Endothelial cell of hepatic sinusoid (primary cell): ENCODE measurements at regions not wholly inside any gene's neighbourhood (a gene's known extent, or its start where the extent isn't known, plus 50 kb on each side); places are given as distances from the start of the nearest gene placed in this dataset.

ENCODE experiments used
- in situ Hi-C: cut with HindIII; loops from 2 replicates; pipeline ENCODE4 v1.10.0; 2017; ENCODE audit warnings: low sequenced_read_pairs

DNA sequence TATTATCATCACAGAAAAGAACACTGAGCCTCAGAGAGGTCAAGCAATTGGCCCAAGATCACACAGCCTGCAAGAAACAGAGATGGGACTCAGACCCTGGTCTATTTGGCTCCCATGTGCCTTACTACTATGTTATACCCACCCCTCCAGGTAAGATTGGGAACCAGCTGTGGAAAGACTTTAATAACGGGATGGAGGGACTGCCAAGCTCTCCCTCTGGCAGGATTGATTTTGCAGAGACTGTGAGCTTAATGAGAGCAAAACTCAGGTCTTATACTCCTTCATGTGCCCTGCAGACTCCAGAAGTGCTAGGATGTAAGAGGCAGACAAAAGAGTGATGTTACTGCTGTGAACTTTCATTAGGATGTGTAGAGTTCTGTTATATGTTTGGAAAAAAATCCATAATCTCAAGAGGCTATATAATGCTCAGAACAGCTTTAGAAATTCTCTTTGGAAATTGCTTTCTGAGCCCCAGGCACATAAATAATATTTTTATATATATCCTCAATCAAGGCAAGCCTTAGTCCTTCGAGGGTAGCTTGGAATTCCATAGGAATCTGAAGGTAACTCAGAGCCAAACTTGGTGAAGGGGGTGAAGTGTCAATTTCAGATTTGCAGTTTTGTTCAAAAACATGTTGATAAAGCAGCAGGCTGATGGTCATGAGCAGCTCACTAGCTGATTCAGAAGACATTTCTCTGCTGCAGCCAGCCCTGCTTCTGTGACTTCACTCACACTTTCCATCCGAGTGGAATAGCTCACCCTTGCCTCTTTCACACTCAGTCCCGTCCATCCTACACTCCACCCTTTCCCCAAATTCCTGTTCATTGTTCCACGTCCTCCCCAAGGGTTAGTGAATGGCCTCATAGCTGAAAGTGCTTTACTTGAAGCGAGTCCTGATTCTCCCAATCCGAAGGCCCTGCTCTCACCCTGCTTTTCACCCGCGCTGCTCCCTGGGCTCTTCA lies 188.8 kb downstream of the SNX19 start:
- in situ Hi-C loops, result no loop called here

DNA sequence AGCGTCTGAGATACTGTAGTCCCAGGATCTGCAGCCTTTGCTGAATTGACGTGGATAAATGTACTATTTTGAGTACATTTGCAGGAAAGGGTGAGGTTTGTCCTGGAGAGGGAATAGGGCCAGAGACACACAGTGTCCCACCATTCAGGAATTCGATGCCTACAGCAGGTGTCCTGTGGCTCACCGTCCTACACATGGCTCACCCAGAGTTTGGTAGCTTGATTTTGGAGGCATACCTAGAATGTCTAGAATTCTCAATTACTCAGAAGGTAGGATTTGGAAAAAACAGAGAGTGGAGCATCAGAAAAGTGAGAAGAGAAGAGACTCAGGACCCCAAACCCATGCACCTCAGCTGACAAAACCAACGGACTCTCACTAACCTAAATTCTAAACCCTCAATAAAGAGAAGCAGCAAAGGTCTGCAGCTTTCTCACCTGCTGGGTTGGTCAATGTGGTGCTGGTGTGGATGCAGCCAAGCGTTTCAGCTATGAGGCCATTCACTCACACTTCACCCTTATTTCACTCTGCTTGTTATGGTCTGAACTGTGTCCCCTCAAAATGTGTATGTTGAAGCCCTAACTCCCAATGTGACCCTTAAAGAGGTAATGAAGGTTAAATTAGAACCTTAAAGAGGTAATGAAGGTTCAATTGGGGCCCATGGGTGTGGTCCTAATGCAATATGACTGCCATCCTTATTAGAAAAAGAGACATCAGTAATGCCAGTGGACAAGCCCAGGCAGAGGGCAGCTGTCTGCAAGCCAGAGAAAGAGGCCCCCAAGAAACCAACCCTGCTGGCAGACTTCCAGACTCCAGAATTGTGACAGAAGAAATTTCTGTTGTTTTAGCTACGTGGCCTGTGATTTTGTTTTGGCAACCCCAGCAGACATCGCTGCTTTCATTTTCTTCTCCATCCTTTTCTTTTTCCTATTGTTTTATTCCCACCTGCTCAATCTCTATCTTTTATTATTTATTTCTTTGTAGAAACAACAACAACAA lies 187.8 kb downstream of the SNX19 start:
- in situ Hi-C loops, result no loop called here

DNA sequence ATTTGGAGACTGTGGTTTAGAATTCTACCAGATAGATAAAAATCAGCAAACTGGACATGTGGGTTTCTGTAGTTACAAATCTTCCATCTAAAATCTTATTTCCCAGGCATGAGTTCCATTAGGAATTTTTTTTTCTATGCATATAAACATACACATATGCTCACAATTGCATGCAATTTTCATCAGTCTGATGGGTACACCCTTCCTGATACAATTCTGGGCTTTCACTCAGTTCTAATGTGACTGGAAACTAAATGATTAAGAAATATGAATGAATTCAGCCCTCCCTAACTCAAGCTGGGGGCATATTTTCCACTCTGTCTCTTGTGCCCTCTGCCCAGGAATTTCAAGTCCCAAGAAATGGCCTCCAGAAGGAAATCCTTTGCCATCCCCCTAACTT lies 187.1 kb downstream of the SNX19 start:
- in situ Hi-C loops, result no loop called here

DNA sequence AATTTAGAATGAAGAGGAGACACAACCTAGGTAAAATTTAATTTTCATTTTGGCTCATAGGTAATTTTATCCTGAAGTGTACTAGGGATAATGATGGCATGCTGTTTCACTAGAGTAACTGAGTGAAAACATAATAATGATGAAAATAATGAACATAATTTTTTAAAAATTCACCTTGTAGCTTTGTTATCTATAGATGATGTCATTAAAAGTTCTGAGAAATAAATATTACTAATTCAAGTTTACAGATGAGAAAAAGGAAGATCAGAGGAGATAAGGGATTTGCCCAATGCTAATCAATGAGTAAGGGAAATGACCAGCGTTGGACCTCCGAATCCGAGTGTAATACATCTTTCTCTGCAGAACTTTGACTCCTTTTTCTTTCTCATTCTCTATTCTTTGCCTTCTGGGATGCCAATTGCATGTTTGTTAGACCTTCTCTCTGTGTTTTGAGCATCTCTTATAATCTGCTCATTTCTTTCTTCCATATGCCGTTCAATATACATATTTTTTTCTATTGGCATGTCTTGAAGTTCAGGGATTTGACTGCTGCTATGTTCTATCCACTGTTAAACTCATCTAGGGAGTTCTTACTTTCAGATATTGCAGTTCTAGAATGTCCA lies 186.5 kb downstream of the SNX19 start:
- in situ Hi-C loops, result no loop called here

DNA sequence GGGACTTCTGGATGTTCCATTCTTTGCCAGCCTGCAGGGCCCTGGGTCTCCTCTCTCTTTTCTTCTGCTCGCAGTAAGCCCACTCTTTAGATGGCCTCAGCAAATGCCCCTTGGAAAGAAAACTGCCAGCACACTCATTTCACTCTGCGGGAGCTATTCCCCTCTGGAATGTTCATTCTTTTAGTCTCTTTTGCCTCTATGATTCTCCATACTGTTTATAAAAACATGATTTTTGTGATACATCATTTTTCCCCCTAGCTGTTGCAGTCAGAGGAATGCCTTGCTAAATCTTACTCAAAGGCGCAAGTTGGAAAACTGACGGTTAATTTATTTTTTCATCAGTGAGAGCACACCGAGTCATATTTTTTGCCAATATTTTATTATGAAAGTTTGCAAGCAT lies 184.9 kb downstream of the SNX19 start:
- in situ Hi-C loops, result no loop called here

DNA sequence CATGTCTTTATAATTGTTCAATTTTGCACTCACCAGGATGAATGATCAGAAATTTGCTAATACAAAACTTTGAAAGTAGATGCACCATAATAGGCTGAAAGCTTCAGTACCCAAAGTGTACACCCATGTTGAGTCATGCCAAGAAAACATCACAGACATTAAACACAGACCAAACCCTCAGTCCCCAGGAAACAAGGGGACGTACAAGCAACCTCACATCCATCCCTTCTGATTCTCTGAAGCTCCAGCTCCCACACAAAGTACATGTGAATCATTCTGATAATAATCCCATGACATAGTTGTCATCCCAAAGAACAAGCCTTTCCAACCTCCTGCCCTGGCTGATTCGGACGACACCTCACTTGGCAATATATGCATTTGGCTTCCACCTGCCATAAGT lies 183.8 kb downstream of the SNX19 start:
- in situ Hi-C loops, result no loop called here

DNA sequence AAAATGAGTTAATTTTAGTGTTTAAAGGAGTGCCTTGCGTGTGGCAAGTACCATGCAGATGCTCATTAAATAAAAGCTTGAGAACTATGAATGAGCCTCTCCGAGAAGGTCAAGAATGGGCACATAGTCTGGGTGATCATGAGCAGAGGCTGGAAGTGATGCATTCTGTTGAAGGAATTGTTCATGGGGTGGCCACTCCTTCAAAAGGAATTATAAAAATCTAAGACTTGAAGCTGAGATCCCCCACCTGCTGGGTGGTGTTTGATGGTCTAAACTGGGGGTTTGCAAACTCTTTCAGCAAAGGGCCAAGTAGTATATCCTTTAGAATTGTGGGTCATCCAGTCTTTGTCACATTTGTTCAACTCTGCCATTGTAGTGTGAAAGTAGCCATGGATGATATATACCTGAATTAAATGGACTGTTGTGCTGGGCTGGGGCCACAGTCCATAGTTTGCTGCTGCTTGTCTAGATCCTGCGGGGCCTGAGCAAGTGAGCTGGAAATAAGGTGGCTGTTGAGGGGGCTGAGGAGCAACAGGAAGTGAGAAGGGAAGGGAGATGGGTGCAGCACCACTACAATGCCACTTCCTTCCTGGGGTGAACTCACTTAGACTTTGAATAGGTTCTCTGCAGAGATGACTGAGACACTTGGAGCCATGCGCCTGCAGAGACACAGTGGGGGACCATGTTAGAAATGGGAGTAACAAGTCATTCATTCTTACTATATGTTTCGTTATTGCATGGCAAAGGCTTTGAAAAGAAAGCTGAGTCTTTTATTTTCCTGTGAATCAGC lies 179.0 kb downstream of the SNX19 start:
- in situ Hi-C loops, result no loop called here

DNA sequence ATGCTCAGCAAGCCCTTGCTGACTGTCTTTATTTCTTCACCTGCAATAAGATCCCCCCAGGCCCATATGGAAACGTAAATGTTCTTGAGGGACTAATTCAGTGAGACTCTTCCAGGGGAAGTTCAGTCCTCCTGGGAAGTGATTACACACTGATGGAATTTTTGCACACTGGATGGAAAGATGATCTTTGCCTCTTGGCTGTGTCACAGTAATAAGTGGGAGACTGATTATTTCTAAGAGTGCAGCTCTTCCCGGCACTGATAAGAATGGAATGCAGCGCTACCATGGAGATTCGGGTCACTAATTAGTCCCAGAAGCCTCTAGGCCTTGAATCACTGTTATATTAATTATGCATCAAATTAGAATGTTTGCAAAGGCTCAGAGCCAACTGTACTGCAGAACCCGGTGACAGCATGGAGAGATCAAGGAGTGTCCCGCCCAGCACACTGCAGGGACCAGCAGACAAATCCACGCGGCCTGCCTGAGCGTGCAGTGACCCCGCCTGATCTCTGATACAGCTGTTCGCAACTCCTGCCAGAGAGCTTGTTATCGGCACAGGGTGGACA lies 178.3 kb downstream of the SNX19 start:
- in situ Hi-C loops, result no loop called here

DNA sequence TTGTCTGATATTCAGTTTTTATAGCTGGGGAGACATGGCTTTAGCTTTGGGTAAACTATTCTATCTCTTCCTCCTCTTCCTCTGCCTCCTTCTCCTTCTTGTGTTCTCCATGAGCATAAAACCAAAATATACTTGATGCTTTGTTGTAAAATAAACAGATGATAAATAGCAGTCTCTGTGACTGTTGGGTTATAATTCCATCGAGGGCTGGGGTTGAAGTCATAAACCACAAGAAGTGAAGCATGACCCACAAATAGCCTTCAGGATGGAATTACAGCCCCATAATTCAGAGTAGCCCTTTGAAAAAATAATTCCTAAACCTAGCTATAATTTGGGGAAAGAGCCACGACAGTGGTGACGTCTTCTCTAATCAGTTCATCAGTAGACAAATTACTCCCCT lies 177.7 kb downstream of the SNX19 start:
- in situ Hi-C loops, result no loop called here

DNA sequence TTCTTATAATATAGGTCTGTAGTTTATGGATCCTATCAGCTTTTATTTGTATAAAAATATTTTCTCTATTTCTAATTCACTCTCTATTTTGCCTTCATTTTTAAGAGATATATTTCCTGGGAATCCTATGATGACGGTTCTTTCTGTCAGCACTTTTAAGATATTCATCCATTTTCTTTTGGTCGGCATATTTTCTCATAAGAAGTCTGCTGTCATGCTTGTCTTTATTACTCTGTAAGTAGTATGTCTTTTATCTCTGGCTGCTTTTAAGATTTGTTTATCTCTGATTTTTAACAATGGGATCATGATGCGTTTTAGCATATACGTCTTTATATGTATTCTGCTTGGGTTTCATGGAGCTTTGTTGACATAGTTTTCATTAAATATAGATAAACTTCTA lies 175.5 kb downstream of the SNX19 start:
- in situ Hi-C loops, result loop anchor here (5.0 kb wide), 1 partner anchor 49 kb away; no protein-coding TSS in a partner anchor

DNA sequence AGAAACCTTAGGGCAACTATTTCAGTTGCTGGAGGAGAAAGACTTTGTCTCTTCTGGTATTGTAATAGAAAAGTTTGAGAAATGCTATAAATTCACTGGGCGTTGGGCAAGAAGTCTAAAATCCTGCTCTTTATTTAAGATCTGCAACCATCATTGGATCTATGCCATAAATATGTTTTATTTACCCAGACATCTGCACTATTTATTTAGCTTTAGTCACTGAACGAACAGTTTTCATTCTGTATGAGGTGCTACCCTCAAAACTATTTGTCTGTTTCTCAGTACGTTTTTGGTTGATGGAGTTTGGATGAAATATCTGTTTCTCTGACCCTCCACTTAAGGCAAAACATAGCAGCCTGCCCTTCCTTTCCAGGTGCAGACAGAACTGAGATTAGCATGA lies 171.5 kb downstream of the SNX19 start:
- in situ Hi-C loops, result loop anchor here (5.0 kb wide), 1 partner anchor 52 kb away; no protein-coding TSS in a partner anchor

DNA sequence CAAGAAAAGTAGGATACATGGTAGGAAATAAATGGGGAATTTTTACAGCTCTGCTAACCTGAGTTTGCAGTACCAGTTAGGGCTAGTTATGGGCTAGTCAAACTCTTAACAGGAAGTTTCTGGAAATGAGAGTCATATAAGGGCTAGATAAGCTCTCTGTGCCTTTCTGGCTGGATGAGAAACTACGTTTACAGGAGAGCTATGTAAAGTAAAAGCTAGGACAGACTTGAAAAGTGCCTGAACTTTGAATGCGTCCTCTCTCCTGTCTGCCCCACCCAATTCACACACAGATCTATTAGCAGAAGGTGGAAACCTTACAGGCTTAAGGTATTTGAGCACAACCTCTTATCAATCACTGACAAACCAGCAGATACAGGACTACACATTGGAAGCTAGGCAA lies 167.1 kb downstream of the SNX19 start:
- in situ Hi-C loops, result no loop called here

DNA sequence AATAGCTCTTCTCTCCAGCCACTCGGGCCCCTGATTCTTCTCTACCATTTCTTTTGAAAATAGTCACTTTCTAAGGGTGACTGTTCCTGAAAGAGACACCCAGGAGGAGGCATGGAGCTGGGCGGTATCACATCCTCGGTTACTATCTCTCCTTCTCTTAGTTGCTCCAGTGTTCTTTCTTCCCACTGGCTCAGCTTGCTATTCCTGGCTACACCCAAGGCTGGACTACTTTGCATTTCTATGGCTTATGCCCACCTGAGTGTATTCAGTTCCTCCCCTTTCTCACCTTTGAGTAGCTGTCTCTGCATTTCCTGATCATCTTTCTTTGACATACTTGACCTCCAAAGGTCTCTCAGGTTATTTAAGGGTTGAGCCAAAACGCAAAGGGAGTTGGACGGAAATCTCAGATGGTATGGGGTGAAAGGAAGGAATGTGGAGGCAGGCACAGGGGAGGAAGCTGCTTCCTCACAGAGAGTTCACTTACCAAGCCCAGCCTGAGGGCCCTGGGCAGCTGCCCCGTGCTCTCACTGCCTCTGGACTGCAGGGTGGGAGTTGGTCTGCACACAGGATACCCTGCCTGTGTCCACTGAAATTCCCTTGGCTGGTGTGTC lies 155.7 kb downstream of the SNX19 start:
- in situ Hi-C loops, result no loop called here

DNA sequence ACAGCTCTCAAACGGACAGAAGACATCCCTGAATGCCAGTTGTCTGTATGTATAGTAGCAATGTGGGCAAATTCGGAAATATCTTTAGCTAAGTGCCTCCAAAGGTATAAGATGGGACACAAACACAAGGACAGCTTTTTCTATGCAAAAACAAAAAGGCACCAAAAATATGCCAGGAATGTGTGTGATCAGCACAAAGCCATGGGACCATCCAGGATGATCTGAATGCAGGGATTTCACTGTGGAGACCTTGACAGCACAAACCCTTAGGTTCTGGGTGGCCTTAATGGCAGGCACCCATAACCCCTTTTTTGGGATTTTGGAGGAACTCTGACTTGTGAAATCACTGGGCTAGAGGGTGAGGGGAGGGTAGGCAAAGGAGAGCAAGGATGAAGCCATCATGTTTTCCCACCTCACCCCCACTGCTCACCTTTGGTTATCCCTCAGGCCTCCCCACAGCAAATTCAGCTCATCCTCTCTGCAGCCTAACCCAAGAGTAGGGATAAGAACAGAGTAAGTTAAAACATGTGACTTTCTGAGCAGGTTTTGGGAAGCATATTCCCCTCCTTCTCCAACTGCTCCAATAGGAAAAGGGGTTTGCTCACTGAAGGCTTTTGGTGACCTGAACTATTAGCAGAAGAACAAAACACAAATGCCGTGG lies 154.6 kb downstream of the SNX19 start:
- in situ Hi-C loops, result no loop called here

DNA sequence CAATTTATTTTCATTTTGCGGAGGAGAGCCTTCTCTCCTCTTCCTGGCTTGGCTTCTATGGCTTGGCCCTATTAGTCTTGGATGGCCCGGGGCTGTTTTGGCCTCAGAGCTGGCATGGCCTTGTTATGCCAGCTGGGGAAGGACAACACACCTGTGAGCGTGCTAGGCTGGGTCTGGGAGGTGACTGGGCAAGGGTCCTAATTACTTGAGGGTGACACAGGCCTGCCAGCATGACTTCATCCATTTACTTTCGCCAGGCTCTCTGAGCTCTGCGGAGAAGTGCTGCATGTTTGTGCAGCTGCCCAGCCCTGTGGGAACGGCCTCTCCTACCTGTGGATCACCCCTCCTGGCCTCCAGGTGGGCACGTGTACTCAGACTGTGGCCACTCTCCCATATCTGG lies 153.6 kb downstream of the SNX19 start:
- in situ Hi-C loops, result no loop called here

DNA sequence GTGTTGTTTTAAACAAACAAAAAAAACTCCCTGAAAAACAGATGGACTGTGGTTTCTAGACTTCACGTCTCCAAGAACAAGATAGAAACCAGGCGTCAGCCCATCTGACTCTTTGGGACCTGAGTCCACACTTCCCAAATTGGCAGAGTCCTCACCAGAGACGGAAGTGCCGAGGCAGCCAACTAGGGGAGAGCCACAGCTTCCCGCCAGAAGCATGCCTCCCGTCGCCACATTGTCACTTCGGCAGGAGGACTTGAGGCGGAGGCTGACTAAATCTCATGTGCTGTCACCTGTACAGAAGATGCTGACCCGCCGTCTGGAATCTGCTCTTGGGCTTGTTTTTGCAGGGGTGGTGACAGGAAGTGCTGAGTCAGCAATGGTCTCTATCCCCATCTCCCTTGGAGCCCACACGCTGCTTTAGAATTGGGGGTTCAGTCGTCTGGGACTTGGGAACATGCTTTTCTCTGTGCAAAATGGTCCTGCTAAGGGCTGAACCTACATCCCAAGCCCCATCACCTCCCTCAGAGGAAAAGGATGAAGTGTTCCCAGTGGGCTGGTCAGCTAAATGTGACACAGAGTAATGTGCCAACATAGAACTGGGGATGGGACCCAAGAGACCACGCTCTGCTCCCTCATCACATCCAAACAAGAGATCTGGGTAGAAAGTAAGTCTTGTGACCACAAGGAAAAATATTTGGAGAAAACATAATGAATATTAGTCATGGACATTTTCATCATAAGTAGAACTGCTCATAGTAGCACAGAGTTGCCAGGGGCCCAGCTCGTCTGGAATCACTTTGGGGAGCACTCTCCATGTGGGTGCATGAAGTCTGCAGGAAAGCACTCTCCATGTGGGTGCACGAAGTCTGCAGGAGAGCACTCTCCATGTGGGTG lies 152.9 kb downstream of the SNX19 start:
- in situ Hi-C loops, result no loop called here

DNA sequence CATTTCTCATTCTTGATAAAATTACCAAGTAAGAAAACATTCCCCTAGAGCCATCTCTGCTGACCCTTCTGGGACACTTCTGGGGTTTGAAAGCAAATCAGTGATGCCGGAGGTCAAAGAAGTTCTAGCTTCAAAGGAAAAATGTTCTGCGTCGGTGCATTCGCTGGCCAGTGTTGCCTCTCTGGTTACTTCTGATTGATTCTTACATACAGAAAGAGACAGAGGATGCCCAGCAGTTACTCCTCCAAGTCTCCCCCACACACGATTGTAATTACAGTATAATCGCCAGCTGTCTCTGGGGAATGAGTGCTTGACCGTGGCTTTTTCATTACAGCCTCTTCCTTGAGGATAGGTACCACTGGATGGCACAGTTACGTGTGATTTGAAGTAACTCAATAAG lies 150.9 kb downstream of the SNX19 start:
- in situ Hi-C loops, result no loop called here
